ENCODE measurements at regions not wholly inside any gene's neighbourhood (a gene's known extent, or its start where the extent isn't known, plus 50 kb on each side); places are given as distances from the start of the nearest gene placed in this dataset.

DNA sequence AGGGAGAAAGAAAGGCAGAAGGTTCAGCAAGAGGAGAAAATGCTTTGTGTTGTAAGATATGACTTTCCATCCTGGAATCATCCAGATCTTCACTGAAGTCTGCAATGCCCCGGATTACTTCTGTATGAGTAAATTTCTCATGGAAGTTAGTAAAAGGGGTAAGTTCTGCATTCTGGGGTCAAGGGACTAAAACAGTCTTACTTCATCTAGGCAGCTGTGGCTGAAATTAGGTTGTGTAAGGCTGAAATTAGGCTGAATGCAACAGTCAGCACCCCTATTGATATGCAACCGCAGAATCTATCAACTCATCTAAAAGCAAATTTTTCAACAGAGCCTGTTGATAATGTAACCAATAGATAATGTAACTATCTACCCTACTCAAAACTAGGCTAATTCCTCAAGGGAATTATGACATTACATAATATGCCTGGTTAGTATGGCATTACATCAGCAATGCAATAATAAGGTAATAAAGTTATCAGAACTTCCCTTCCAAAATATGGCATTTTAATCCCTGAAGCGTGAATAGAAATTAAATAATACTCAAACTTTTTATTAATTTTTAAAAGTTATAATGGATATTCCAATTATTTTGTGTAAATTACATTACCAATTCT lies 671.7 kb upstream of the CITED2 start:
- FAIRE-seq (no peak), DNase-seq (ENCODE audit: insufficient read length, low spot score) (no peak)

DNA sequence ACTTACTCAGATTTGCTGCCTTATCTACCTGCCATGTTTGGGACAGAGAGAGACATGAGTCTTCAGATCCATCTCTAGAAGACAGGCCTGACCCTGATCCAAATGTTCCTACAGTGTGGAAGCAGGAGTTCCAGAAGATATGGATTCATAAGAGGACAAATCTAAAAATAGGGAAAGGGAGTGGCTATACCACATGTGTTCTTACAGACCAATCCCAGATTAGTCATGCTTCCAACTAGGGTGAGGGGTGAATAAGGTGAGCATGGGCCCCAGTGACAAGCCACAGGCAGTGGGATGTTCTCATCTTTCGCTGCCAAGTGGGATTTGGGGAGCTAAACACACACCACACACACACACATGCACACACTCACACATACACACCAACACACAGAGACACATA lies 670.7 kb upstream of the CITED2 start:
- no peak for DNase-seq (ENCODE audit: insufficient read length, low spot score)
- FAIRE-seq = no peak

DNA sequence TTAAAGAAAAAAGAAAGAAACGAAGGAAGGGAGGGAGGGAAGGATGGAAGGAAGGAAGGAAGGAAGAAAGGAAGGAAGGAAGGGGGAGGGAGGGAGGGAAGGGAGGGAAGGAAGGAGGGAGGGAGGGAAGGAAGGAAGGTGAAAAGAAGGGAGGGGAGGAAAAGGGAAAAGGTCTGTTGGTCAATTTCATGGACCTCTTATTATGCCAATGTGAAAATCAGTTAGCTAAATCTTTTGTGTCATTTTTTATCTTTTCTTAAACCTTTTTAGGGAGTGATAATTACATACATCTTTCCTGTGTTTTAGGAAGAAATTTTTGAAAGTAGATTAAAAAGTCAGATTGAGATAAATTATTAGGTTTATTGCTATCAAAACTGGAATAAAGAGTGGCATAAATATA lies 670.2 kb upstream of the CITED2 start:
- FAIRE-seq (no peak), DNase-seq (ENCODE audit: insufficient read length, low spot score) (no peak)

DNA sequence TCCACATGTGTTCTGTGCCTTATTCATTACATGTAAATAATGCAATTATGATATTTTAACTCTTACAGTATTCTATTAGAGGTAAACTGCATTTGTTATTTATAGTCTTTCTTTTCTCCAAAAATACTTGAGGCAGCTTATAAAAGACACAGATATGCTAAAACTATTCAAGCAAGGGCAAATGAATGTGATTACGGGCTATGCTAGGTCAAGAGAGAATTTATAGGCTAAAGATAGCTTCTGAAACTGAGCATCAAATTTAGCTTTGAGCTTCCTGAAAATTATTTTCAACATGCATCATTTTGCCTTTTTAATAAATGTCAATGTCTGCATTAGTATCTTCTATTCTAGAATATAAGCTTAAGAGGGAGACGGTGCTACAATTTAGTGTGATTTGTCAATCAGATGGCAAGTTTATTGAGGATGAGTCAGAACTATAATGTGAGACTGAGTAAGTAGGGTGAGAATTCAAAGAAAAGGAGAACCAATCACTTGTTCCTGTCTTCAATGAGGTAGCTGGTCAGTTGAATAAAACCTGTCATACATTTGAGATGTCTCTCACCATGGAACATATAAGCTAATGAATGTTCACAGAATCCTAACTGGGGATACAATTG lies 669.4 kb upstream of the CITED2 start:
- no peak for FAIRE-seq

DNA sequence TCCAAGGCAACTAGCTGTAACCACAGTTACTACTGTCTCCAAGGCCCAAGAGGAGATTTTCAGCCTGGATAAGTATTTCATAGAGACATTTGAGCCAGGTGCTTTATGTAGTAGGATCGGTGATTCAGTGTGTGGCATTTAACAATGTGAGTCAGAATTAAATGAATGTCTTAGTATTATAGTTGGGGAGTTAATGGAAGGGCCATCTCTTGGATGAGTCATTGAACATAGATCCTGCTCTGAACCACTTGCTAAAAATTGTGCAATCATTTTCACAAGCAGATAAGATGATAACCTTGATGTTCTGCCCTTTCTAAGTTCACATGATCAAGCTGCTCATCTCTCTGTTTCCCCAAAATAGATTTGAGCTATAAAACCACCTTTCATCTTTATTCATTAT lies 668.9 kb upstream of the CITED2 start:
- no peak for DNase-seq (ENCODE audit: insufficient read length, low spot score)
- no peak for FAIRE-seq

More for the DNA sequence above, 669.4 kb upstream of the CITED2 start:
- DNase-seq (ENCODE audit: insufficient read length, low spot score) = no peak

DNA sequence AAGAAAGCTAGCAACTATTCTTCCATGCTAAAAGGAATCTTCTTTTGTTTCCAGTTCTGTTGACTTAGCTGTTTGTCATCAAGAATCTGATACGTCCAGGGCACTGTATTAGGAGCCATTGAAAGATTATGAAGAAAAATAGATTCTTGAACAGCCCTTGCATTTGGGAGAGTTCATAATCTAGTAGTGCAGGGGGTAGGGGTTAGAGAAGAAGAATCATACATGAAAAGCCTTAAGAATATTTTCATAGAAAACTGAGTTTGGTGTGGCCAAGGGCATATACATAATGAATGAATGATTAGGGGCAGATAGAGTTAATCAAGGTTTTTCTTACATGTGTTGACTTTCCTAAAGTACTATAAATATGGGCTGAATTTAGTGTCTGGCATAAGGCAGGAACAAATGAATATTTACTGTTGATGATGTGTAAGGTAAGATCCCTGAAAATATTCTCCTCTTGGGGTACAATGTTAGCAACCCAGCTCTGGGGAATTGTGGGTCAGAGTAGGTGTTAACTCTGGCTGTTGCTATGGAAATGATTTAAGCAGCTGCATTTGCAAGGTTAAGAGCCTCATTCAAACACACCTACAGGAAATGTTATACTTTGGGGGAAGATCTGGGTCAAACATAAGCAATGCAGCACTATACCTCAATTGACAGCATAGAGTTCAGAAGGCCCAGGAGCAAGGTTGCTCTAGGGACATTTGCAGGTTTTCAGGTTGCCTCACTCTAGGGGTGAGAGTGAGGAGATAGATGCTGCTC lies 667.3 kb upstream of the CITED2 start:
- FAIRE-seq (no peak), DNase-seq (ENCODE audit: insufficient read length, low spot score) (no peak)

DNA sequence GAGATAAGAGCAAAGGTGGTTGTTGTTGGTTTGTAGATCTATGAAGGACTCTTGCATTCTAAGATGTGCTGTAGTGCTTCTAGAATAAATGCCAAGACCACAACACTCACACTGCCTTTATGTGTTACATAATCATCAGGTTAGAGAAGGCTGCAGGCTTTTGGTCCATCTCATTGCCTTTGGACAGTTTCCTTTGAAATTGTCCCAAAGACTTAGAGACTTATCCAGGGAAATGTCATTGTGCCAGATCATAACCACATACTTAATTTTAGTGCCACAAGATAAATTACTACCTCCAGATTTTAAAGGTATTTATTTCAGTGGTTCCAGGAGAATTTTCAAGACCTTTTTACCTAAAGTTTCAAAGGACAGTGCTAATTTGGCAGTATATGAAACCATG lies 666.6 kb upstream of the CITED2 start:
- DNase-seq (ENCODE audit: insufficient read length, low spot score) (no peak), FAIRE-seq (no peak)

DNA sequence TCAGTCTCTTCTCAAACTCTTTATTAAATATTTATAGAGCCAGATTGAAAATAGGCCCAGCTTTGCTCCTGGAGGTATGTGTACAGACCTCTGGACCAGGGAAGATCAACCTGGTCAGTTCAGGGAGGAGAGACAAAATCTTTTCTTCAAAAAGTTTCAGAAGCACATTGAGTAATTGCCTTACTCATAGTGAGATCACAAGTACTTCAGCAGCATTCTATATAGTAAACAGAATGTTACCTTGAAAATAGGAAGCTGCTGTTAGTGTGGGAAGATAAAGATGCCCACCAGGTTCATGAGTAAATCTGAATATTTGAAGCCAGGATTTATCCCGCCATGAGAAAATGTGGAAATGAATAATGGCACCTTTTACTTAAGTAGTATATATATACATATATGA lies 665.9 kb upstream of the CITED2 start:
- DNase-seq (ENCODE audit: insufficient read length, low spot score) (no peak), FAIRE-seq (no peak)

DNA sequence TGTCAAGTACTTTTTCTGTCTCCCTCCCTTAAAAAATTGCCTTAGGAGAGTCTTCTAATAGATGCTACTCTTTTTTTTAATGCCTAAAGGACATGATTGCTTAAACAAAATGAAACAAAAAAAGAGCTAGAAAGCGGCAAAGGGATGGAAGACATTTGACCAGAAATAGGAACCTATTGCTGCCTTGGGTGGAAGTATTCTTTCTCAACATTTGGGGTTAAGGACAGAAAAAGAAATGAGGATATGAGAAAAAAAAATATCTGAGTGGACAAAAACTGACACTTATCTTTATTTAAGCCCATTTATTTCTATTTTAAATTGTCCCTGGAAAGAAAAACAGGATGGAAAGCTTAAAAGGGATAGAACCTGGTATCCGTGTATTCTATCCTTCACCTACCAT lies 664.9 kb upstream of the CITED2 start:
- no peak for FAIRE-seq
- DNase-seq (ENCODE audit: insufficient read length, low spot score) = no peak

DNA sequence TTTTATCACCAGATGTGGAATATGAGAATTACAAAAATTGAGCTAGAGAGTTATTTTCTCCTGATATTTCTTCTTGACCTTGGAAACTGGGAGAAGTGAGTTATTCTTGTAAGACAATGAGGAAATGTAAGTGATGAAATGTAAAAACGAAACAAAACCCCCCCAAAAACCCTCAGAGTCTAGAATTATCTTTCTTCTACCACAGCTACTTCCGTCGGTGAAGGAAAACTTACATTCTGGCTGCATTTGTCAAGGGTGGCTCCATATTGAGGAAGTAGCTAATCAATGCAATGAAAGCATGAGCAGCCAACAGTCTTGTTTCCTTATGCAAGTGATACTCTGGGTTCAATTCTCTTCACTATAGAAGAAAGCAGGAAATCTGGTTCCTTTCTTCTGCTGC lies 661.7 kb upstream of the CITED2 start:
- DNase-seq (ENCODE audit: insufficient read length, low spot score) = no peak
- no peak for FAIRE-seq

DNA sequence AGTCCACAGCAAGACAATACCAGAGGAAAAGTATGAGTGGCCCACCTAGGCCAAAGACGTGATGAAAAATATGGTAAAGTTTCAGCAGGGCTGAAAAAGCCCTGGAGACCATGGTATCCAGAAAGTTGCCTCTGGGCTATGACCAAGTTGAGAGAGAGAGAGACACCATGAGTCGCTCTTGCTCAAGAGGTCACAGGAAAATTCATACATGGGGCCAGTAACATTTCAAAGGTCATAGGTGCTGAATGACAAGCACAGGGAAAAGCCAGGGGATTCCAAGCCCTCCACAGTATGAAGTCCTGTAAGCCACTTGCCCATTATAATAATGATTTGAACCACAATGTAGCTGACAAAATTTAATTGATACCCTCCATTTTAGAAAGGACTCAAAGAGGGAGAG lies 657.7 kb upstream of the CITED2 start:
- no peak for DNase-seq (ENCODE audit: insufficient read length, low spot score)
- FAIRE-seq = no peak

DNA sequence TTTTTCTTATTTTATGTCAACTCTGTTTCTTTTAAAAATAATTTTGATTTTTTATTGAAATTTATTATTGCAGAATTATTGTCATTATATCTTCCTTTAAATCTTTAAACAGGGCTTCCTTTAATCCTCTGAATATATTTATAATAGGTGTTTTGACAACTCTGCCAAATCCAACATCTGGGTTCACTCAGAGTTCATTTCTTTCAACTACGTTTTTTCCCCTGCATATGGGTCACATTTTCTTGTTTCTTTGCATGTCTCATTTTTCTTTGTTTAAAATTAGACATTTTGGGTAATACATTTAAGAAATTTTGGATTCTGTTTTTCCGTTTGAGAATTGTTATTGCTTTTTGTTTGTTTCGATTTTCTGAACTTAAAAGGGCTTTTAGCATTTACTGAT lies 655.1 kb upstream of the CITED2 start:
- no peak for FAIRE-seq
- no peak for DNase-seq (ENCODE audit: insufficient read length, low spot score)

DNA sequence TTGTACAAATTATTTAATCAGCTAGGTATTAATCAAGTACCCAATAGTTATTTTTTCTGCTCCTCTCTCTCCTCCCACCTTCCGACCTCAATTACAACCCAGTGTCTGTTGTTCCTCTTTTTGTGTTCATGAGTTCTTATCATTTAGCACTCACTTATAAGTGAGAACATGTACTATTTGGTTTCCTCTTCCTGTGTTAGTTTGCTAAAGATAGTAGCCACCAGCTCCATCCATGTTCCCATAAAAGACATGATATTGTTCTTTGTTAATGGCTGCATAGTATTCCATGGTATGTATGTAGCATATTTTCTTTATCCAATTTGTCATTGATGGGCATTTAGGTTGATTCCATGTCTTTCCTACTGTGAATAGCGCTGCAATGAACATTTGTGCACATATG lies 652.8 kb upstream of the CITED2 start:
- DNase-seq (ENCODE audit: insufficient read length, low spot score) = no peak
- FAIRE-seq = no peak

DNA sequence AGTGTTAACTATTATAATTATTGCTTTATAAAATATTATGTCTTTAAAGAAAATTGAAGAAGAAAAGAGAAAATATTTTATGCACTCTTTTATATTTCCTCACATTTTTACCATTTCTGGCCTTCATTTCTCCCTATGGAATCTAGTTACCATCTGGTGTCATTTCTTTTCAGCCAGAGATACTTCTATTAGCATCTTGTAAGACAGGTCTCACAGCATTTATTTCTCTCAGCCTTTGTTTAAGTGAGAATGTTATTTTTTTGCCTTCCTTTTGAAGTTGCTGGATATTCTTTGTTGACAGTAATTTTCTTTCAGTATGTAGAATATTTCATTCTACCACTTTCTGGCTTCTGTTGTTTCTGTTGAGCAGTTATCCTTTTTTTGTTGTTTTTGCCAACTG lies 652.1 kb upstream of the CITED2 start:
- FAIRE-seq = no peak

DNA sequence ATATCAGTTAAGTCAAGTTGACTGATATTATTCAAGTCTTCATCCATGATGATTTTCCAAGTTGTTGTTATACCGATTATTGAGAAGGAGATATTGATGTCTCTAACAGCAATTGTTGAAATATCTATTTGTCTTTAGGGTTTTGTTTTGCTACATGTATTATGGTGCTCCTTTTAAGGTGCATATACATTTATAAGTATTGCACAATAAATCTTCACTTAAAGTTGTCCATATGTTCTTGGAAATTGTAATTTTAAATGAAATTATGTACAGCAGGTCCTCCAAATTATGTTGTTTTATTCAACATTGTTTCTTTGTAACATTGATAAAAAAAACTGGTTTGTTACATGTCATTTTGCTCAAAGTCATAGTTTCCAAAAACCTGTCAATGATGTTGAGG lies 650.7 kb upstream of the CITED2 start:
- FAIRE-seq = peak; percentile 49
- no peak for DNase-seq (ENCODE audit: insufficient read length, low spot score)

More for the DNA sequence above, 652.1 kb upstream of the CITED2 start:
- no peak for DNase-seq (ENCODE audit: insufficient read length, low spot score)

DNA sequence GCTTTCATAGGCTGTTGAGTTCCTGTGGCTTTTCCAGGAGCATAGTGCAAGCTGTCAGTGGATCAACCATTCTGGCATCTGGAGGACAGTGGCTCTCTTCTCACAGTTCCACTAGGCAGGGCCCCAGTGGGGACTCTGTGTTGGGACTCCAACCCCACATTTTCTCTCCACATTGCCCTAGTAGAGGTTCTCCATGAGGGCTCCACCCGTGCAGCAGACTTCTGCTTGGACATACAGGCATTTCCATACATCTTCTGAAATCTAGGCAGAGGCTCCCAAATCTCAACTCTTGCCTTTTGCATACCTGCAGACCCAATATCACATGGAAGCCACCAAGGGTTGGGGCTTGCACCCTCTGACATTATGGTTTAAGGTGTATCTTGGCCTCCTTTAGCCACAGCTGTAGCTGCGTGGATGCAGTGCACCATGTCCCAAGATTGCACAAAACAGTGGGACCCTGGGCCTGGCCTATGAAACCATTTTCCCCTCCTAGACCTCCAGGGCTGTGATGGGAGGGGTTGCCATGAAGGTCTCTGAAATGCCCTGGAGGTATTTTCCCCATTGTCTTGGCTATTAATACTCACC lies 645.9 kb upstream of the CITED2 start:
- DNase-seq (ENCODE audit: insufficient read length, low spot score) = no peak

DNA sequence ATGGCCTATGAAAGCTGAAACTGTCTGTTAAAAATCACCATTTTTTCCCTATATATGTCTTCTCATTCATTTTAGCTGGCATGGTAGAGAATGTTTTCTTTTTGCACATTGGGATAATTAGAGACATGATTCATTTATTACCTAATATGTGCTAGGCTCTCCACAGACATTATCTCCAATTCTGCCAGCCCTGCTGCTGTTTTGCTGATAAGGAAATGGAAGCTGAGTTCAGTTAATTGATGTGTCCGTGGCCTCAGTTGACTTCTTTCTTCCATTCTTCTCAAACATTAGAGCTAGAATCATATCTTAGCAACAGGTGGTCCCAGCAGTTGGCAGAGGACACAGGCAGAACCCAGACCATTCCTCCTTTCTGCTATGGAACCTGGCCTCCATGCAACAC lies 644.1 kb upstream of the CITED2 start:
- DNase-seq (ENCODE audit: insufficient read length, low spot score) = no peak

More for the DNA sequence above, 645.9 kb upstream of the CITED2 start:
- FAIRE-seq = no peak

DNA sequence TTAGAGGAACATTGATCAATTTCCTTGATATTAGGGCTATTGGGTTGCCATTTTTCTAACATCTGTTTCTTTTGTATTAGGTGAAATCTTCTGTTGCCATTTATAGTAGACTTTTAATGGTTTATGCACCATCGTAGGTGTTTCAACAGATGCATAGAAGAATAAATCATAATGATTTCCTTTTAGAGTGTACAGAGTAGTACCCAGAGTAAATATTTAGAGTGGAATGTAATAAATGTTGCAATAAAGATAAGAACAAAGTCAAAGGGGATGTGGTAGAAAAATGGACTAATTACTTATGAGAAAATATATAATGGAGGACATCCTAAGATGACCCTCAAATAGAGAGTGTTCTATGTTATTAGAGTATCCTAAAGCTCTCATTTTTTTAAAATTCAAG lies 643.0 kb upstream of the CITED2 start:
- DNase-seq (ENCODE audit: insufficient read length, low spot score) (no peak), FAIRE-seq (no peak)

More for the DNA sequence above, 644.1 kb upstream of the CITED2 start:
- FAIRE-seq = no peak

DNA sequence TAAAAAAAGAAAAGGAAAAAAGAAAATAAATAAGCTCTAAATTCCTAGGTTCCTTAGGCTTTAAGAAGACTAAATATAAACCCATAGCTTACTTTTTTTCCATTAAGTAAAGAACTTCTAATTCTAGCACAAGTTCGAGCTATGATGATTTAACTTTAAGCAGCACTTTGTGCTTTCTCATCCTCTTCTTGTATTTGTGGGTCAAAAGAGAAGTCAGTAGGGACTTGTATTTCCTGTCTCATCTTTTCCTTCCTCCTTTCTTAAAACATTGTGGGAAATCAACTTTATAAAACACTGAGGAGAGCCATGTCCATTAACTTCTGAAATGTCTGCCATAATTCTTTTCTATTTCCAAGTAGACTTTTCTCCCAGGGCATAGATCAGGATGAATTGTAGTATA lies 637.7 kb upstream of the CITED2 start:
- DNase-seq (ENCODE audit: insufficient read length, low spot score) = no peak
- FAIRE-seq = no peak

DNA sequence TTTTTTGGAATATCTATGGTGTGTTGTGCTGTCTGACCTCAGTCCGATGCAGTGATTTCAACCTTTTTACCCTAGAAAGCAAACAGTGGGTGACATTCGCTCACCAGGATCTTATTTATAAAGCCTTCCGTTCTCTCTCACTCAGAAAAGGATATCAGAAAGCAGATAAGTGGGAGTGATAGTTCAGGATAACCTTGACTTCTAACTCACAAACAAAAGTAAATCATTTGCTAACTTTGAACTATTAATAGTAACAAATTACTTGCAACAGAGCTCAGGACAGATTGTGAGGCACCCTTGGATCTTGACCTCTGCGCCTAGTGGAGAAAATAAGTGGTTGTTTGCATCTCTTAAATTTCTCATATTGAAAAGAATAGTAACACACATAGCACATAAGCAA lies 637.1 kb upstream of the CITED2 start:
- DNase-seq (ENCODE audit: insufficient read length, low spot score) (no peak), FAIRE-seq (no peak)

DNA sequence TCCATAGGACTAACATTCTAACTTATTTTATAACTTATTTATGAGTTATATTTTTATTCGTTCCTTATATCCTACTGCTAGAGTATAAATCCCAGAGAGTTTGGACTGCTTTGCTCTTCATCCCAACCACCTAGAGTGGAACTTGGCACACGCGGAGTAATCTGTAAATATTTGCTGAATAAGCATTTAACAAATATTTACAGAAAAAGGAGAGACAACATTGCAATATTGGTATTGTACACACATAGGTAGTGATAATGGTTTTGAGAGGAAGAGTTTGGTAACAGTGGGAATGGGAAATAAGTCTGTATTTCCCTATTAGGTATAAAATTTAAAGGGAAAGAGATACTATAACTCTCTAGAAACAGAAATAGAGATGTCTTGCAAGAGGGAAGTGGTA lies 634.8 kb upstream of the CITED2 start:
- DNase-seq (ENCODE audit: insufficient read length, low spot score) (no peak), FAIRE-seq (no peak)

DNA sequence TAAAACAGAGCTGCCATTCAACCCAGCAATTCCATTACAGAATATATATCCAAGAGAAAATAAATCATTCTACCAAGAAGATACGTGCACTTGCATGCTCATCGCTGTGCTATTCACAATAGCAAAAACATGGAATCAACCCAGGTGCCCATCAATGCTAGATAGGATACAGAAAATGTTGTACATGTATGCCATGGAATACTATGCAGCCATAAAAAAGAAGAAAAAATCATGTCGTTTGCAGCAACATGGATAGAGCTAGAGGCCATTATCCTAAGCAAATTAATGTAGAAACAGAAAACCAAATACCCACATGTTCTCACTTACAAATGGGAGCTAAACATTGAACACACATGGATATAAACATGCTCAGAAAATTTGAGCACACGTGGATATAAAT lies 633.1 kb upstream of the CITED2 start:
- DNase-seq (ENCODE audit: insufficient read length, low spot score) = no peak
- FAIRE-seq = no peak
